GM23248 (cell line): ENCODE measurements at regions not wholly inside any gene's neighbourhood (a gene's known extent, or its start where the extent isn't known, plus 50 kb on each side); places are given as distances from the start of the nearest gene placed in this dataset.
"Not testable (repeated sequence)": the region's sequence is repeated elsewhere in the genome, so short reads cannot be mapped to it uniquely, and the experiment has no call there.

Source experiments
- EZH2 ChIP-seq: fragments of 200-600 bp; sonication (generic); IDR thresholded peaks from 2 replicates; pipeline ENCODE4 v1.6.1; 2018; ENCODE audit warnings: antibody characterized with exemption, mild to moderate bottlenecking; ENCODE audit not compliant: insufficient read depth, poor library complexity, severe bottlenecking
- EZH2phosphoT487 ChIP-seq: fragments of 200-600 bp; sonication (generic); IDR thresholded peaks from 2 replicates; pipeline ENCODE4 v1.6.1; 2018; ENCODE audit warnings: antibody characterized with exemption, moderate library complexity, mild to moderate bottlenecking, low read depth; ENCODE audit not compliant: insufficient read depth

DNA sequence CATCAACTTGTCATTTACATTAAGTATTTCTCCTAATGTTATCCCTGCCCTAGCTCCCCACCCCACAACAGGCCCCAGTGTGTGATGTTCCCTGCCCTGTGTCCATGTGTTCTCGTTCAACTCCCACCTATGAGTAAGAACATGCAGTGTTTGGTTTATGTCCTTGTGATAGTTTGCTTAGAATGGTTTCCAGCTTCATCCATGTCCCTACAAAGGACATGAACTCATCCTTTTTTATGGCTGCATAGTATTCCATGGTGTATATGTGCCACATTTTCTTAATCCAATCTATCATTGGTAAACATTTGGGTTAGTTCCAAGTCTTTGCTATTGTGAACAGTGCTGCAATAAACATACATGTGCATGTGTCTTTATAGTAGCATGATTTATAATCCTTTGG lies 106.3 kb downstream of the CCDC71L start:
- TF ChIP-seq EZH2, EZH2phosphoT487: not testable (repeated sequence)
